ENCODE measurements at regions not wholly inside any gene's neighbourhood (a gene's known extent, or its start where the extent isn't known, plus 50 kb on each side); places are given as distances from the start of the nearest gene placed in this dataset.

GRCh38 chr11:13062115-13062514 is 53.0 kb downstream of the RASSF10 start:
- DNase-seq (ENCODE audit: low read depth) = no peak

GRCh38 chr11:13064593-13064992 is 55.5 kb downstream of the RASSF10 start:
- DNase-seq (ENCODE audit: low read depth) = no peak

- DNase-seq (ENCODE audit: low read depth) = no peak
These were observed 56.2 kb downstream of the RASSF10 start for GRCh38 chr11:13065200-13065787.

- no peak for DNase-seq (ENCODE audit: low read depth)
These were observed 59.1 kb downstream of the RASSF10 start for GRCh38 chr11:13068211-13068610.

GRCh38 chr11:13073119-13073981 is 64.2 kb downstream of the RASSF10 start:
- DNase-seq (ENCODE audit: low read depth) = peak; percentile 37

- no peak for DNase-seq (ENCODE audit: low read depth)
These were observed 65.8 kb downstream of the RASSF10 start for GRCh38 chr11:13074714-13075464.

GRCh38 chr11:13076961-13077360 is 67.8 kb downstream of the RASSF10 start:
- DNase-seq (ENCODE audit: low read depth) = no peak

GRCh38 chr11:13080861-13081260 is 71.7 kb downstream of the RASSF10 start:
- DNase-seq (ENCODE audit: low read depth) = no peak

GRCh38 chr11:13082588-13082987 is 73.5 kb downstream of the RASSF10 start:
- DNase-seq (ENCODE audit: low read depth) = no peak

GRCh38 chr11:13090228-13090708 is 81.2 kb downstream of the RASSF10 start:
- no peak for DNase-seq (ENCODE audit: low read depth)

- no peak for DNase-seq (ENCODE audit: low read depth)
These were observed 82.3 kb downstream of the RASSF10 start for GRCh38 chr11:13091373-13091772.

- no peak for DNase-seq (ENCODE audit: low read depth)
These were observed 82.7 kb downstream of the RASSF10 start for GRCh38 chr11:13091804-13092203.

GRCh38 chr11:13094930-13095687 is 86.0 kb downstream of the RASSF10 start:
- DNase-seq (ENCODE audit: low read depth) = no peak

GRCh38 chr11:13098063-13098462 is 88.9 kb downstream of the RASSF10 start:
- no peak for DNase-seq (ENCODE audit: low read depth)

GRCh38 chr11:13098616-13099289 is 89.6 kb downstream of the RASSF10 start:
- DNase-seq (ENCODE audit: low read depth) = no peak

- no peak for DNase-seq (ENCODE audit: low read depth)
These were observed 92.8 kb downstream of the RASSF10 start for GRCh38 chr11:13101644-13102512.

GRCh38 chr11:13102513-13102840 is 93.4 kb downstream of the RASSF10 start:
- DNase-seq (ENCODE audit: low read depth) = no peak

- no peak for DNase-seq (ENCODE audit: low read depth)
These were observed 93.9 kb downstream of the RASSF10 start for GRCh38 chr11:13102865-13103539.

- no peak for DNase-seq (ENCODE audit: low read depth)
These were observed 94.9 kb downstream of the RASSF10 start for GRCh38 chr11:13103962-13104554.

Data from myocyte (in vitro differentiated cells).